ENCODE measurements at regions not wholly inside any gene's neighbourhood (a gene's known extent, or its start where the extent isn't known, plus 50 kb on each side); places are given as distances from the start of the nearest gene placed in this dataset.

GRCh38 chr10:63976538-63976937 lies 455.3 kb downstream of the REEP3 start:
- TF ChIP-seq ZNF70 (CRISPR knock-in tag; IDR thresholded peaks at IDR 0.05) (no peak), ZC3H10 (CRISPR knock-in tag; IDR thresholded peaks at IDR 0.05) (no peak), TOX (CRISPR knock-in tag; IDR thresholded peaks at IDR 0.05; ENCODE audit: borderline replicate concordance) (no peak), BACH2 (CRISPR knock-in tag; IDR thresholded peaks at IDR 0.05; ENCODE audit: borderline replicate concordance) (no peak), CSDC2 (CRISPR knock-in tag; IDR thresholded peaks at IDR 0.05) (no peak), GLIS3 (CRISPR knock-in tag; IDR thresholded peaks at IDR 0.05) (no peak)
